Common myeloid progenitor, CD34-positive (primary cell): ENCODE measurements at regions not wholly inside any gene's neighbourhood (a gene's known extent, or its start where the extent isn't known, plus 50 kb on each side); places are given as distances from the start of the nearest gene placed in this dataset.

Experiments used
- CTCF ChIA-PET: fragments of 350-600 bp; sonication (Branson Sonifier 250); formaldehyde crosslinking; loops from one replicate; lab custom pipeline; 2021; ENCODE audit warnings: antibody characterized with exemption; lab: Charles Lee
- POLR2A ChIA-PET: fragments of 350-600 bp; sonication (Branson Sonifier 250); formaldehyde crosslinking; loops from one replicate; lab custom pipeline; 2021; ENCODE audit warnings: antibody characterized with exemption; lab: Charles Lee
- DNase-seq, 3 donors: peaks; one replicate each; pipeline versions ENCODE4 v3.0.0 to v3.0.0-alpha.2; 2013
- H3K27ac ChIP-seq, 2 experiments: 1 replicate in 1 of 2; 2 replicates in 1 of 2; pipeline ENCODE4 v1.7.0; 2013; ENCODE audit warnings: inconsistent platforms in 2 of 2, low read length in 2 of 2, mild to moderate bottlenecking in 2 of 2, low read depth in 1 of 2, moderate library complexity in 1 of 2; ENCODE audit not compliant: severe bottlenecking in 2 of 2, insufficient read depth in 1 of 2, poor library complexity in 1 of 2
- H3K27me3 ChIP-seq, 5 experiments: replicated peaks in 2 of 5; 1 replicate in 3 of 5; 2 replicates in 2 of 5; pipeline versions ENCODE4 v1.6.1 to v1.7.0; 2013; ENCODE audit warnings: low read length in 4 of 5, mild to moderate bottlenecking in 2 of 5, moderate library complexity in 2 of 5, inconsistent platforms in 1 of 5; ENCODE audit not compliant: insufficient read depth in 5 of 5, control insufficient read depth in 4 of 5
- H3K36me3 ChIP-seq, 4 experiments: 1 replicate in 2 of 4; 2 replicates in 2 of 4; pipeline versions ENCODE4 v1.6.1 to v1.7.0; 2013; ENCODE audit warnings: low read length in 3 of 4, control low read depth in 1 of 4, mild to moderate bottlenecking in 1 of 4; ENCODE audit not compliant: control insufficient read depth in 4 of 4, insufficient read depth in 4 of 4
- H3K4me1 ChIP-seq, 4 experiments: 1 replicate in 3 of 4; 2 replicates in 1 of 4; pipeline versions ENCODE4 v1.6.1 to v1.7.1; 2013; ENCODE audit warnings: low read length in 3 of 4, mild to moderate bottlenecking in 3 of 4, control low read depth in 1 of 4, inconsistent platforms in 1 of 4, moderate library complexity in 1 of 4; ENCODE audit not compliant: control insufficient read depth in 4 of 4, insufficient read depth in 4 of 4; ENCODE audit errors: control extremely low read depth in 1 of 4
- H3K4me3 ChIP-seq, 7 experiments: 1 replicate in 4 of 7; 2 replicates in 3 of 7; pipeline versions ENCODE4 v1.5.1 to v1.7.0; 2013; ENCODE audit warnings: mild to moderate bottlenecking in 7 of 7, low read length in 6 of 7, moderate library complexity in 6 of 7, inconsistent platforms in 2 of 7, low read depth in 2 of 7, control low read depth in 1 of 7; ENCODE audit not compliant: insufficient read depth in 4 of 7, control insufficient read depth in 1 of 7; ENCODE audit errors: extremely low read depth in 1 of 7
- H3K9me3 ChIP-seq, 5 experiments: 1 replicate in 4 of 5; 2 replicates in 1 of 5; pipeline versions ENCODE4 v1.6.1 to v1.7.1; 2013; ENCODE audit warnings: low read length in 4 of 5, mild to moderate bottlenecking in 2 of 5, inconsistent platforms in 1 of 5, low read depth in 1 of 5, moderate library complexity in 1 of 5; ENCODE audit not compliant: control insufficient read depth in 4 of 5, insufficient read depth in 2 of 5; ENCODE audit errors: control extremely low read depth in 1 of 5
- WGBS: methylation state at CpG from one replicate; pipeline ENCODE4 v1.1.5; 2013; ENCODE audit not compliant: insufficient coverage; 5-methylcytosine and 5-hydroxymethylcytosine counted together

- POLR2A ChIA-PET: no interaction called here
- no peaks in the 10 kb centered on the region for H3K9me3 ChIP-seq
- no peaks in the 10 kb centered on the region for H3K27me3 ChIP-seq
- CTCF ChIA-PET: no interaction called here
- H3K4me1 ChIP-seq: no peaks in the 10 kb centered on the region
- H3K27ac ChIP-seq: no peak overlapping the region
- WGBS: 73% methylated on average over 5 of the region's 10 CpGs
- no peaks in the 10 kb centered on the region for H3K36me3 ChIP-seq
- H3K4me3 ChIP-seq: no peak overlapping the region
- no peak for DNase-seq
These were observed 416.2 kb upstream of the PRKX start for GRCh38 chrX:4129626-4130025.

DNA sequence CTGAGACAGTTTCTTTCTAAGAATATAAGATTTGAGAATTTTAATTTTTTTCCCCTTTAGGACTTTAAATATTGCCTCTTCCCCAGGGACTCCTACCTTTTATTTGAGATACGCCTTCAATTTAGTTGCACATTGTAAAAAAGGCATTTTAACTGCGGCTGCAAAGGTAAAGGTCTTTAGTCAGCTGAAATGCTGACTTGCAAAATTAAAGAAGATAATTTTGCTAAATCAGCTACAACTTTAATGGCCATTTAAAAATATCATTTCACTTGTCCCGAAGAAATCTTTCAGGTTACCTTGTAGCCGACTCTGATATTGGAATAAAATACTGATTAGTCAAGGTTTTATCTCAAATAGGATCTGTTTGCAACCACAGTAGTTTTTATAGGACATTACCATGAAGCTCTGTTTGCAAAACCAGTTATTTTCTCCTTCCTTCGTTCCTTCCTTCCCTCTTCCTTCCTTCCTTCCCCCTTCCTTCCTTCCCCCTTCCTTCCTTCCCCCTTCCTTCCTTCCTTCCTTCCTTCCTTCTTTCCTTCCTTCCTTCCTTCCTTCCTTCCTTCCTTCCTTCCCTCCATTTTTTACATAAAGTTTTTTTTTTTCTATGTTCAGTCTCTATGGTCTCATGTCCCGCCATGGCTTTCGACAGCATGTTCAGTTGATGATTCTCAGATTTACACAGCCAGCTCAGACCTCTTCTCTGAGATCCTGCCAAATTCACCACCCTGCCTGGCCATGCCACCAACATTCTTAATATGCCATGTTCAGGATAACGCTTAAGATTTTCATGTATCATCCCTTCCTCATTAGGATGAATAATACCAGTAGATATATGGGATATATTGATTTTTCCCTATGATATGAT, 405.4 kb upstream of the PRKX start:
- ChIA-PET POLR2A (no interaction called here), CTCF (no interaction called here)
- WGBS: 100% methylated on average over 4 of the region's 8 CpGs

GRCh38 chrX:4110964-4111363, 397.5 kb upstream of the PRKX start:
- Histone ChIP-seq H3K4me3 (no peak overlapping the region), H3K4me1 (no peaks in the 10 kb centered on the region), H3K9me3 (no peaks in the 10 kb centered on the region), H3K36me3 (no peaks in the 10 kb centered on the region), H3K27ac (no peak overlapping the region), H3K27me3 (peaks cover 0 to 2% (median 0%) of the 10 kb centered on the region in 5 experiments)
- no peak for DNase-seq
- CTCF ChIA-PET: no interaction called here
- WGBS: no CpG with 5 or more reads among the region's 2 CpGs
- POLR2A ChIA-PET: no interaction called here

More for the DNA sequence above, 405.4 kb upstream of the PRKX start:
- no peaks in the 10 kb centered on the region for H3K4me1 ChIP-seq
- no peak overlapping the region for H3K27ac ChIP-seq
- no peak overlapping the region for H3K4me3 ChIP-seq
- no peaks in the 10 kb centered on the region for H3K9me3 ChIP-seq
- H3K36me3 ChIP-seq: no peaks in the 10 kb centered on the region
- H3K27me3 ChIP-seq: no peaks in the 10 kb centered on the region
- no peak for DNase-seq

- Histone ChIP-seq H3K27me3 (no peaks in the 10 kb centered on the region), H3K27ac (no peak overlapping the region), H3K4me3 (no peak overlapping the region), H3K4me1 (no peaks in the 10 kb centered on the region), H3K9me3 (no peaks in the 10 kb centered on the region), H3K36me3 (no peaks in the 10 kb centered on the region)
- WGBS: 100% methylated on average over 2 of the region's 6 CpGs
- POLR2A ChIA-PET: no interaction called here
- CTCF ChIA-PET: no interaction called here
- DNase-seq: no peak
These were observed 381.5 kb upstream of the PRKX start for GRCh38 chrX:4094926-4095325.

- CTCF ChIA-PET: no interaction called here
- DNase-seq: no peak
- H3K4me1 ChIP-seq: no peaks in the 10 kb centered on the region
- H3K9me3 ChIP-seq: no peaks in the 10 kb centered on the region
- H3K4me3 ChIP-seq: no peak overlapping the region
- 70% methylated on average over 3 of the region's 6 CpGs for WGBS
- POLR2A ChIA-PET: no interaction called here
- no peaks in the 10 kb centered on the region for H3K27me3 ChIP-seq
- no peaks in the 10 kb centered on the region for H3K36me3 ChIP-seq
- H3K27ac ChIP-seq: no peak overlapping the region
These were observed 377.8 kb upstream of the PRKX start for GRCh38 chrX:4091046-4091760.

DNA sequence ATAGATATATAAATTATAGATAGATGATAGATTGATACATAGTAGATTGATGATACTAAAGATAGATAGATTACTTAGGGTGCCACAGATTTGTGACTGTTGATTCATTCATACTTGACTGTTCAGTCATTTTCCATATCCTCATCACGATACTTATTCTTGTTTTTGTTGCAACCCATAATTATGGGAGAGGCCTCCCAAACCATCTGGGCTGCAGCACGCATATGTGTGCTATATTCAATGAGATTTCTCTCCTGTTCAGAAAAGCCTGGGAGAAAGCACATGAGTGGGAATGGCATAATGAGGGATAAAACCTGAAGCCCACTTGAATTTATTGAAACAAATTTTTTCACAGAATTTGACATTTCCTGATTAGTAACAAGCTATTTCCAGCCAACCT, 346.4 kb upstream of the PRKX start:
- DNase-seq: no peak
- no peak overlapping the region for H3K4me3 ChIP-seq
- ChIA-PET POLR2A (no interaction called here), CTCF (no interaction called here)
- H3K9me3 ChIP-seq: peaks cover 0 to 1% (median 0%) of the 10 kb centered on the region in 5 experiments
- H3K27me3 ChIP-seq: no peaks in the 10 kb centered on the region
- H3K36me3 ChIP-seq: no peaks in the 10 kb centered on the region
- no peak overlapping the region for H3K27ac ChIP-seq
- no peaks in the 10 kb centered on the region for H3K4me1 ChIP-seq
- 100% methylated on average over 1 of the region's 2 CpGs for WGBS

DNA sequence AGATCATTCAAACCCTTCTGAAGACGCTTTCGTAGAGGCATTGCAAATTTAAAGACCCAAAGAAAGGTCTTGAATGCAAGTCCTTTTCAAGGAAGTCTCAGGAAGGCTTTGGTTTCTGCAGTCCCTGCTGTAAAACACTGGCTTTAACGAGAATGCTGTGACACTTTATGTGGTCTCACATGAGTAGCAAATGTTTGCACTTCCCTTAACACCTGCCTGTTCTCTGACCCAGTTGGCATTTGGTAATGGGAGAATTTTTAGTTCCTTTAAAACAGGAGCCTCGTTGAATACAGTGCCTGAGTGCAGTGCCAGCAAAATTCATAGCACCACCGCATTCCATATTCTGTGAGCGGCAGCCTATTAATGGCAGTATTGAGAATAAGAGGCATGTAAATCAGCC, 330.5 kb upstream of the PRKX start:
- H3K9me3 ChIP-seq: no peaks in the 10 kb centered on the region
- DNase-seq: no peak
- H3K27ac ChIP-seq: no peak overlapping the region
- no peak overlapping the region for H3K4me3 ChIP-seq
- WGBS: 79% methylated on average over 6 of the region's 6 CpGs
- H3K36me3 ChIP-seq: no peaks in the 10 kb centered on the region
- POLR2A ChIA-PET: no interaction called here
- H3K27me3 ChIP-seq: no peaks in the 10 kb centered on the region
- CTCF ChIA-PET: no interaction called here
- no peaks in the 10 kb centered on the region for H3K4me1 ChIP-seq
